NCI-H146 treated with DMSO at 0.1 percent for 48 hours (cell line): ENCODE measurements at regions not wholly inside any gene's neighbourhood (a gene's known extent, or its start where the extent isn't known, plus 50 kb on each side); places are given as distances from the start of the nearest gene placed in this dataset.

Experiments used
- DNase-seq: peaks from one replicate; lab custom pipeline; 2025; ENCODE audit not compliant: unreplicated experiment; lab: John Stamatoyannopoulos, UW

DNA sequence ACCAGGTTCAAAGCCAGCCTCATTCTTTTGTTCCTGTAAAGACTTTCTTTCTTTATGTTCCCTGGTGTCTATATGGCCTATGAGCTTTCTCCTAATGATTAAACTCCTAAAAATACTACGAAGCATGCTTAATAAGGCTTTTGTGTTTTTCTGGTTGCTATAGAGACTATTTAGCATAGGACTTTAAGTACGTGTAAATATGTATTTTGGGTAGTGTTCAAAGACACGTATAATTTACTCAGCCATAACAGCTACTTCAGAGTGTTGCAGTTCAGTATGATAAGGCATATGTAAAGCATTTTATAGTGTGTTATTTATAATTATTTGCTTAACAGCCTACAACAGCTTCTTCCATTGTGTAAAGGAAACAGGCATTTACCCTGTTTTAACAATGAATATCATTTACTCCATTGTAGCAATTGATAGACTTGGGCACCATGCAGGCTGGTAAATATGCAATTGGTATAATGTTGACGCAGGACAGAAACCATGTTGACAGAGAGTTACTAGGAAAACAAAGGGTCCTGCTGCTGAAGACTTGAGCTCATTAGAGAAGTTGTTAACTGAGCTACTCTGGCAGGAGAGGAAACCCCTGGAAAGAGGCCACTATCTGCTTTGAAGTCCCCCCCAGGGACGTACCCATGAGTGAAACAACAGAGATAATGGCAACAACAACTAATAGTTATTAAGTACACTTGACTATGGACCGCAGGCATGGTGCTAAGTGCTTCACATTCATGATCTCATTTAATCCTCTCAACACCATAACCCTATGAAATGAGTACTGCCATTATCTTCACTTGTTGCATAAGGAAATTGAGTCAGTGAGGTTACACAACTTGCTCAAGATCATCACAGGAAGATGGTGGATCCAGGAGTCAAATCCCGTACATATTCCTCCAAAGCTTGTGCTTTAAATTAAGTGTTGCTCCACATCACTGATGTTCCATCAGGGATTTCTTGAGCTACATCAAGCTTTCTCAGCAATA lies 342.2 kb upstream of the DYNLRB2 start:
- no peak for DNase-seq

DNA sequence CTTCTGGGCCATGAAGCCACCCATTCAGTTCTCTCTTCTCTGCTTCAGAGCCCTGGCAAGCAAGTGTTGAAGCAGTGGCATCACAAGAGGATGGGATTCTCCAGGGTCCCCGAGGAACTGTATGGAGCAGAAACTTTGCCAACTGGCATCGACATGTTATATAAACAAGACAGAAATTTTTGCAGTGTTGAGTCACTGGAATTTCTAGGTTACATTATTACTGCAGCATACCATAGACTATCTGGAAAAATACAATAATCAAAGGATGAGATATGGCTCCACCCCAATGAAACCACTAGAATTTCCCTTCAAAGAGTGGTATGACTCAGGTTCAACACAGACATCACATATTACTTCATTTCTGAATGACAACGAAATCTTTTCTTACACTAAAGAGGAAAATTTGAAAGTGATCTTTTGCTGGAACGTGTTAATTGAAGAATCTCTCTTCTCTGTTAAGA lies 343.0 kb upstream of the DYNLRB2 start:
- no peak for DNase-seq

DNA sequence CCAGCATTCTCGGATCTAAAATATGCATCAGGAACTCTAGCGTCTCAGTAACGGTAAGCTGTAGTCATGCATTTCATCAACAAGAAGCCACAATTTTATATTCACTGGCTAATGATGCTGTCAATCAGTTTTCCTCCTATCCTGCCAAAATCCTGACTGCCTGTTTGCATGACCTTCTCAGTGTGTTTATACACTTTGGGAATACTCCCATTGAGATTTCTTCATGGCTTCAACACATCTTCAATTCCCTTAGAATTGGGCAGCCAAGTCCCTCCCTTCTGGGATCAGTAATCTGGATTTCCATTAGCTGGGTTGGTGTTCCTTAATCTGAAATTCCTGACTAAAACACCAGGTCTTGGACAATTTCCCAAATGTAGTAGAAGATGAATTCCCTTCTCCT lies 348.9 kb upstream of the DYNLRB2 start:
- DNase-seq: no peak

DNA sequence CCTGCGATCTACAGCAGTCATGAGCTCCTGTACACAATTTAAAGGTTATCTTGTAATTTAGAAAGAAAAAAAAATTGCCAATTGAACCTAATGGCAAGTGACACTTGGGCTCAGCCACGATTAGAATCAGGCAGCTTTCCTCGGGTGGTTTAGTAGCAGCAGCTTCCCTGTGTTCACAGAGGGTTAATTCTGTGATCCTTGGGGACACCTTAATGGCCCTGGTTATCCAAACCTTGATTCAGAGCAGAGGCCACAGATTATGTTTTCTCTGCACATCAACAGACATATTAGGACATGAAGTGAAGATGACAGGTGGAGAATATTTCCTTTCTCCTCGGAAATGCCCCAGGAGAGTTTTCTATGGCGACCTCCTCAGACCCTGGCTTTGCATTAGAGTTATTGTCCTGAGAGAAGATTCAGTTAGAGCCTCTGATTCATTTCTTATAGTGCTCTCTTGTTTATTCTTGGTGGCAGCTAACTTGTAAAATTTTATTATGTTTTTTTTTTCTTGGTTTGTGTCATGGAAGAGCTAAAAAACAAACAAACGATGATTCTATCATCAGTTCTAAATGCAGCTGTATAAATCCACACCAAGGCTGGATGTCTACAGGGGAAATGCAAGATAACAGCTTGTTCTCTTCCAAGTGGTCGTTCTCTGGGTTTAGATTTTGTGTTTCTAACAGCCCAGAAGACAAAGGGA lies 351.2 kb upstream of the DYNLRB2 start:
- no peak for DNase-seq

DNA sequence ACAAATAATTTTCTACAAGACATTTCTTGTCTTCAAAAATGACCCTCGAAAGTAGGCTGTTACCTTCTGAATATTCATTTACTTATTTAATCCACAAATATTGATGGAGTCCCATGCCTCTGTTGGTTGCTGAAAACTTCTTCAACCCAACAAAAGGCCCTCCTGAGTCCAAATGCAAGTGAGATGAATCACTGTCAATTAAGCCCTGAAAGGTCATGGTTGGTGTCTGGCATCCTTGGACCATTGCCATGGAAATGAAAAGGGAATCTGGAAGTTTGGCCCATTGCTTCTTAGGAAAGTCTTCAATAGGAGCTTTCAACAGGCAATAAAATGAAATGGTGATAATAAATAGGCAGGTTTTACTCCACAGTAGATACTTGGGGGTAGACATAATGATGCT lies 364.7 kb upstream of the DYNLRB2 start:
- no peak for DNase-seq

DNA sequence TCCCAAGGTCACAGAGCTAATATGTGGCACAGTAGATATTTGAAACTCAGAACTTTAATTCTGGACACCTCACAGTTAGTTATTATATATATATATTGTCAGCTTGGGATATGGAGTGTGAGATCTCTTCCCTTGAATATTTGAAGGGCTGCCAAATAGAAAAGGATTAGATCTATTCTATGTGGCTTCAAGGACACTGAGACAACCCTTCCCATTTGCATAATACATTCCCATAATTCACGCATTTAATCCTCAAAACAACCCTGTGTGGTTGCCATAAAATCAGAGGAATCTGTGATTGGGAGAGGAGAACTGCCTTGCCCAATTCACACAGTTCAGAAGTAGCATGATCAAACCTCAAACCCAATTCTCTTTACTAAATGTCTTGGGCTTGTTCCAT lies 365.8 kb upstream of the DYNLRB2 start:
- no peak for DNase-seq

DNA sequence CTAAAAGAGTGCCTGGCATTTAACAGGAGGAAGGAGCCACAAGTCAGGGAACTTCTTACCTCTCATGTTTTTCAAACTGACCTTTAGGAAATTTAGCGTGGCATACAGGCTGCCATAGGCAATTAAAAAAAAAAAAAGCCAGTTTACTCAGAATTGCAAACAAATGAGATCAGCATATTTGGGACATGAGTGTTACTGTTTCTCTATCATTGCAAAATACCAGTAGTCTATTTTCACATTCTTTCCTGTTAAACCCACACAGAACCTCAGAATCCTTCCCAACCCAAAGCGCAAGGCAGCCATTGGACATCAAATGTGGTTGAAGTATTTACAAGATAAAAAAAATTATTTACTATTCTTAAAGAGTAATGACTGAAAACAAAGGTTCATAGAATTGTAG lies 366.4 kb upstream of the DYNLRB2 start:
- DNase-seq: no peak

DNA sequence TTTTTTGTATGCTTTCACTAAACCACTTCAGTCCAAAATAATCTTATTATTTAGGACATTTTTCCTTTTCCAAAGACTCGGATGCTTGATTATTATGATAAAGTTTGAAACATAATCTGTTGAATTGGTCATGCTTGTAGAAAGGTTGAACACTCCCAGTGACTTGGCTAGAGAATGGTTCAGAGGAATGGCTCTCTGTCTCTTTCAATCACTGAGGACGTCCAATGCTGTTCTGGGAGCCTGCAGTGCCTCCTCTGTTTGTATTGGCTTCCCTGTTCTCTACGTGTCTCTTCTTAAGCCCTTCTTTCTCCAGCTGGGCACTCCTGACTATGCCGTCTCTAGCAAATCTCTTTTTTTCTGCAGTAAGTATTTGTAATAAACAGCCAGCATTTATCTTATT lies 369.0 kb upstream of the DYNLRB2 start:
- DNase-seq: no peak

DNA sequence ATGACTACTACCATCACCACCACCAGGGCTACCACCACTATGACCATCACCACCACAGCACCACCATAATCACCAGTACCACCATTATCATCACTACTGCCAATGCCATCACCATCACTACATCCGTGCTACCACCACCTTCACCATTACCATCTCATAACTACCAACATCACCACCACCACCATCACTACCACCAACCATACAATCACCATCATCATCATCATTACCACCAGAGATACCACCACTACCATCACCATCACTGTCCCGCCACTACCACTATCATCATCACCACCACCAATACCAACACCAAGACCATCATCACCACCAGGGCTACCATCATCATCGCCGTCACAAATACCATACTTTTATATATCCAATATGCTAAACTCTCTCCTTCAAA lies 369.6 kb upstream of the DYNLRB2 start:
- DNase-seq: no peak

DNA sequence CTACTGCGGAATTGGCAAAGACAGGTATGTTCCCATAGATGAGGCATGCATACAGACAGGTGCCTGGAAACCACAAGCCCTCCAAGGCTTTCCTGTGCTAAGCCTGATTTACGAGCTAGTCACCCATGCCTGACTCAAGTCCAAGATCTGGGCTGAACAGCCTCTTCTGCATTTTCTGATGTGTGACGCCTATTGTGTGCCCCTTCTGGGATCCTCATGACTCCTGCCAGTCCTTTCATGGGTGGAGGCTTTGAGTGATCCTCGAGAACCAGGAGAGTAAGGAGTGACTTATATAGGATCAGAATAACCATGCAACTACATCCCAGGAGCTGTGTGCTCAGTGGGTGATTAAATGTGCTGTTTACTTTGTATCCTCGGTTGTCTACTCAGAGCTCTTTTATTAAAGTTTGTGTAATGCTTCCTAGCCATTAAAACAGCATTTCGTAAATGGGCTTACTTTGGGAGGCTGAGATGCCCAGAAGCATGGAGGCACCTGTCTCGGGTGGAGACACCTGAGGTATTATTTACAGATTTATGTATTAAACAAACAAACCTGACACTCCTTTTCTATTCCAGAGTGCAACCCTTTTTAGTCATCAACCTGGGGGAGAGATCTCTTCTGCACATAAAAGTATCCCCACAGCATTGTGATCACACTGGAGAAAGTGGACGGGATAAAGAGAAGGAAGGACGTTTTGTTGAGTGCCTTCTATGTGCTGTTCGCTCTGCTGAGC lies 373.0 kb upstream of the DYNLRB2 start:
- no peak for DNase-seq

DNA sequence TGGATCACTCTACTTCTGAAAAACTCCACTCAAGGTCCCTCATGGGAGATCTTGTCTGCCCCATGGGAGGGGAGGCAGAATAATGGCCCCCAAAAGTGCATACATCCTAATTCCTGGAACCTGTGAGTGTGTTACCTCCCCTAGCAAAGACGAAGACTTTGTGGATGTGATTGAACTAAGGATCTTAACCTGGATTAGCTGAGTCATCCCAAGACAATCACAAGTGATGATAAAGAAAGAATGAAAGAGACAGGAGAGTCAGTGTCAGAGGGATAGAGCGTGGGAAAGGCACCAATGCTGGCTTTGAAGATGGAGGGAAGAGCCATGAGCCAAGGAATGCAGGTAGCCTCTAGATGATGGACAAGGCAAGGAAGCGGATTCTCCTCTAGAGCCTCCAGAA lies 374.7 kb upstream of the DYNLRB2 start:
- no peak for DNase-seq

DNA sequence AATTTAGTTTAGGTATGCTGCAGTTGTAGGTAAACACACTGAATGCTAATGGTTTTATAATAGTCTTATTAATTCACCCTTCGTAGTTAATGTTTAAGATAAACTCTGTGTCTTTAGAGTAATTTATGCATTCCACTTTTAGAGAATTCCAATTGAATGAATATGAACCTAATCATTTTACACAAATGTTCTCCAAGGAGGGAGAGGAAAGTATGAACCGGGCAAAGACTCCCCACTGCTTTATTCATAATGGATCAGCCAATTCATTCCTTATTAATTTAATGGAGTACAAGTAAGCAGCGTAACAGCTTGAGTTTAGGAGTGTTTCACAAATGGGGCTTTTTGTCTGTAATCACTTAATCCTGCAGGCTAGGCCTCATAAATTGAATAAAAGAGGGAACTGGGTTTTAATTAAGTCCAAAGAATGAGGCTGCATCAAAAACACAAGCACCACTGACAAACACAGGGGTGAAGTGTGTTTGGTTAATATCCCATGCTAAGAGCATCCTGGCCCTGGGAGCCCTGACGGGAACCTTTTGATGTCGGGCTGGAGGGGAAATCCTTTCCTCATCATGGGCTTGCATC lies 375.7 kb upstream of the DYNLRB2 start:
- DNase-seq: no peak

DNA sequence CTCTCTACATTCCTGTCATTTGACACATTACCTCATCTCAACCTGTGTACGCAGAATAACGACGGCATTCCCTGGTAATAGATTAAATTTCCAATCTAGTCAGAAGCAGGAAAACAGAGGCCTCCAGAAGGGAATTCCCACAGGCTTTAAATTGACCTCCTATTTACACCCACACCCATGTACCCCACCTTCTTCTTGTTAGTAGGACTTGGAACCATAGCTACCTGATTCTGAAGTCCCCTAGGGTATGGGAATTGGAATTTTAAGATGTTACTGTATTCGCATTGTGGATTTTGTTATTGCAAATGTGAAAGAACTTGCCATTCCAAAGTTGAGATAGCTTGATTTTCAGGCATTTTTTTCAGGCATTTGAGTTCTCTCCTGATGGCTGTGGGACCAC lies 377.5 kb upstream of the DYNLRB2 start:
- no peak for DNase-seq

DNA sequence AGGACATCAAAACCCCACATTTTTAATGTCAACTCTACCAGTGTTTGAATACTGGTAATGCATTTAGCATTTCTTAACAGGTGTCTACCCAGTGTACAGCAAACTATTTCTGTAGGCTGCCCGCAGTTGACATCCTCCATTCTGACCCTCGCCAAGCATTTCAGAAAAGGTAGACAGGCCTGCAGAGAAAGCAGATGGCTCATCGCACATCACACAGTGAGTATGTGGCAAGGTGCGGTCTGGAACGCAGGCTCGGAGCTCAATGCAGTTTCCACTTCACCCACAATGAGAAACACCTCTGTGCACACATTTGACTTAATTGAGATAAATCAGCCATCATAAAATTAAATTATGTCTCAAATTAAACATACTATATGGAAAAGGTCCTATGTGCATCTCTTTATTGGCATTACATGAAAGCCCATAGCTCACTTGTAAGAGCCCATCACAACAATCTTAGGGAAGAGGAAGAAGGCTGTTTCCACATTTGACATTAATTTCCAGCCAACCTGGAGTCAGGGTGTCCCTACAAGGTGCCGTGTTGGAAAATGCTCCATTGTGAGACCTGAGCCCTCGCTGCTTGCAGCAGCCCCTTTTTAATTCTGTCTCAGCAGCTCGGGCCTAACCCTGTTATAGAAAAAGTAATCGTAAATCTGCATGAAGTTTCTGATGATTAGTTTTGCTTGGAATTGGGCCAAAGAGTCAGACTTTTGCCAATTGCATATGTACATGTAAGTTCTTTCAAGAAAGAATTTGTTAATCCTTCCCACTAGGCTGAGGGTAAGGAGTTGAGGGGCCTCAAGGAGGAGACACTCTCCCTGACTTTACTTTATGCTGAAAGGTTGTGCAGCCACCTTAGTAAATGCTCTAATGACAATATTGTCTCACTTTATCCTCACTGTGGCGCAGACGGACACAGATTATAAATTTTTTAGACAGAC lies 378.7 kb upstream of the DYNLRB2 start:
- no peak for DNase-seq

DNA sequence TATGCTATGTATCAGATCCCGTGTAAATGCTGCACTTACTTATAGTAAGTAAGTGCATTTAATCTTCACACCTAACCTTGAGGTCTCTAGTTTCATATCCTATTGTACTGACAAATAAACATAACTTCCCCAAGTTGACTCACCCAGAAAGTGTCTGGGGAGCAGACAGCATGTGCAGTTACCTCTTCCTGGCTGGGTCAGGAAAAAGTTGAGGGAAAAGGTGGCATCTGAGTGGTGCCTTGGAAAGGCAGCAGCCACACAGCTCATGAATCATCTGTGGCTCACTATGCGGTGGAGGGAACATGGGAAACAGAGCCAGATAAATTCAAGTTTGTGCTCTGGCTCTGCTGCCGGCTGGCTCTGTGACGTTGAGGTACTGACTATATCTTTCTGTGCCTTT lies 382.0 kb upstream of the DYNLRB2 start:
- DNase-seq: no peak

DNA sequence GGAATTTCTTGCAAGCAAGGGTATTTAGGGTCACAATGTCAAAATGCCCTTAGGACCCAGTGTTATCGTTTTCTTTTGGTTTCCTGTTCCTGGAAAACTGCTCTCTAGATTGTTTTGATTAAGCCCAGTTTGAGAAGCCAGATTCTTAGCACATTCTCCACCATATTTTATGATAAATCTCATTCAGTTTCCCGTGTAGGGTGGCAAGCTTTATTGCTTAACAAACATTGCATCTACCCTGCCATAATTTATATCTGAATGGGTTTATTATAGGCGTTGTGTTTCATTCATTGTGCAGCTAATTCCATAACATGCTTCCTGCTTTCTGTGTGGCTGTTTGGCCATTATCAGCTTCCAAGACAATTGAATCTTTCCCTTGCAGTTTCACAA lies 389.1 kb upstream of the DYNLRB2 start:
- no peak for DNase-seq

DNA sequence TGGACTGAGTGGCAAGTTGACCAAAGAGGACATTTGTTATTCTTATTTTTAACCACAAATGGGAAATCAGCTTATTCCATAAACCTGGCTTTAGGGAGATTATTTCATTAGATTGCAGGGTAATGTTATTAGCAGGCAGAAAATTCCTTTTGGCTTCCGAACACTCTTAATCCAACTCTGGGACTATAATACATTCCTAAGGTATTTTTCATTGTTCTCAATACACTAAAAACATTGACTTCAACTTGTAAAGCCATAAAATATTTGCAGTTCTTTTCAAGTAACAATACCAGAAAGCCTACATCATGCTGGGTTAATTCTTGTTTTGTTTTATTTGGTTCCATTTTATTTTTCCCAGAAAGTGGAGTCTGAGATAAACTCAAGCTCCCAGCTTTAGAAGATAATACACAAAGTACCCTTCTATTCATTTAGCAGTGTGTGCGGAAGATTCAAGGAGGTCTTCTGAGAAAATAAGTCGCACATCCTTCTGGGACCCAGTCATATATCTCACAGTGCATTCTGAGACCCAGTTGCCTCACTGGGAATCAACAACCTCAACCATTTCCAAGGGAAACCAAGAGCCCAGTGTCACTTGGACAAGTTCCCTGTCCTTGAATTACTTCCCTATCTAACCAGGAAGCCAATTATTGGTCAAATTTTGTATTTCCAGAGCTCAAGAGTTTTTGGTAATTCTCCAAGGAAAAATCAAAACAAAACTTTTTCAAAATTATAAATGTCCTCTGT lies 389.6 kb upstream of the DYNLRB2 start:
- DNase-seq: no peak

DNA sequence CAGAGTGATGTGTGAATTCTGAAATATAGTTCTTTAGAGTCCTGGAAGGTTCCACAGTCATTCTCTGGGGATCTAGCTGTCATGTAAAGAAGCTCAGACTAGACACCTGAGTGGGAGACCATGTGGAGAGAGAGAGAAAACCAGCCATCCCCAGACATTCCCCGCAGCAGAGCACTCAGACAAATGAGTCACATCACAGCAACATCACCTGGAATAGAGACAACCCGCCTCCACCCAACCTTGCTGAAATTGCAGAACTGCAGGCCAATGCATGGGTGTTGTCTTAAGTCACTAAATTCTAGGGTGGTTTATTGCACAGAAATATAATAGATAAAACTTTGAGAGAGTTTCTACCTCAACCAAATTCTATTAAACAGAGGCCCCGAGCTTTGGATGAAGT lies 392.0 kb upstream of the DYNLRB2 start:
- DNase-seq: no peak

DNA sequence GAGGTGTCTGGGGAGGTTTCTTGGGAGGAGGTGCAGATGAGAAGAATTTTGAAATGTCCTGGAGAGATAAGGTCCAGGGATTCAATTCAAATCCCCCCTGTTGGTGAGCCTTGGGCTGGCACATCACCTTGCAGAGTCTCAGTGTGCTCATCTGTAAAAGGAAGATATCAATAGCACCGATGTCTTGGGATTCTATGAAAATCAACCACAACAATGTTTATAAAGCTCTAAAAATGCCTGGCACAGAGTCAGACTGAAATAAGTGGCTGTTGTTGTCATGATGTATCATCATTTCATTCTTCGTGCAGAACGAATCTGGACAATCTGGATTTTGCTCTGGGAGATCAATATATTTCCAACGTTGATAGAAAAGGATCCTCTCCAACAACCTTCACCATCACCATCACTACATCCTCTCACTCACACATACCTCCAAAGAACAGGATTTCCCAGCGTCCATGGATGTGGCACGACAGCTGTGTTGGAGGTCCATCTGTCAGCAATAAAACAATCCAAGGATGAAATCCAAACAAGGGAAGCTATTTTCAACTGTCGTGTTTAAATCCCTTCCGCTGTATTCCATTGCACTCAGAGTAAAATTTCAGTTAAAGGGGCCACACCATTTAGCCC lies 393.7 kb upstream of the DYNLRB2 start:
- no peak for DNase-seq
